Stimulated activated CD4-positive, alpha-beta T cell treated with anti-CD3 and anti-CD28 coated beads, Interleukin-4, amount 100 ng/mL, for 24 hours (primary cell): ENCODE measurements at regions not wholly inside any gene's neighbourhood (a gene's known extent, or its start where the extent isn't known, plus 50 kb on each side); places are given as distances from the start of the nearest gene placed in this dataset.
"Not testable (repeated sequence)": the region's sequence is repeated elsewhere in the genome, so short reads cannot be mapped to it uniquely, and the experiment has no call there.

Experiments used
- DNase-seq: peaks from one replicate; pipeline ENCODE4 v3.0.0-alpha.2; 2020

GRCh38 chr17:51389875-51390274 lies 129.5 kb downstream of the UTP18 start:
- DNase-seq = no peak

DNA sequence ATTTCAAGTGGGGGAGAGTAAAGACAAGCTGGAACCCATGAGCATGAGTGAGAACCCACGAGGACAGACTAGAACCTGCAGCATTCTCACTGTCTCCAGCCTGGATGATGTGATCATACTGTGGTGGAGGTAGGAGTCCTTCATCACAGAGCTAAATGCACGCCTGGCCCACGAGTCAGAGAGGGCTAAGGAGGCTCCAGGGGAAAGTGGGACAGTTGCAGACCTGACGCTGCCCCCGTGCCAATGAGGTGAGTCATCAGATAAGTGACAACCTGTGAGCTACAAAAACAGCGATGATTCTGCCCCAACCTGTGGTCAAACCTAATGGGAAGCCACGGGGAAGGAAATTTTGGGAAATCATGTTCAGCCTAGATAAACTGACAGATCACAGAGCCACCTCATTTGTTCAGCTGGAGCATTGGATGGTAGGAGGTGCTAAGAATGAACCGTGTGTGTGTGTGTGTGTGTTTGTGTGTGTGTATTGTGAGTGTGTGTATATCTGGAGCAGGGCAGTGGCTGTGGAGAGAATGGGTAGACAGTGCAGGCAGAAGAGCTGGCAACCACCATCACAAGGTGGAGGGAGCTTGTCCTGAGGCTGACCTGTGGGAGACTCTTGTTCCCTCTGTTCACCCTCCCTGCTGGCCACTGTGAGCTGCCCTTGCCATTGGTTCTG lies 131.8 kb downstream of the UTP18 start:
- DNase-seq = no peak

DNA sequence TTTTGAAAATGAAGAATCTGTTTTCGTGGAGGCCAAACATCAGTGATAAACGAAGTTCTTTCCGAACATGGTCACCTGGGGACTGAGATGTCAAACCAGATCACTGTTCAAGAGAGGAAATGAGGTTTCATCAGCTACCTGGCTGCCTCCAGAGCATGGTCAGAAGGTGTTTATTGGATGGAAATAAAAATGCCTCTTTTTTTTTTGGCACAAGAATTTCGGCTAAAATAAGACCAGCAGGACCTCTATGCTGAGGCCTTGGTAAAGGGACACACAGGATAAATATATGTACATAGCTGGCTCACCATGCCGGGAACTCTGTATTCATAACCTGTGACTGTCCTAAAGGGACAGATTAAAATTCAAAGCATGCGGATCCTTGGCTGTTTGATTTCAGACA lies 135.3 kb downstream of the UTP18 start:
- no peak for DNase-seq

DNA sequence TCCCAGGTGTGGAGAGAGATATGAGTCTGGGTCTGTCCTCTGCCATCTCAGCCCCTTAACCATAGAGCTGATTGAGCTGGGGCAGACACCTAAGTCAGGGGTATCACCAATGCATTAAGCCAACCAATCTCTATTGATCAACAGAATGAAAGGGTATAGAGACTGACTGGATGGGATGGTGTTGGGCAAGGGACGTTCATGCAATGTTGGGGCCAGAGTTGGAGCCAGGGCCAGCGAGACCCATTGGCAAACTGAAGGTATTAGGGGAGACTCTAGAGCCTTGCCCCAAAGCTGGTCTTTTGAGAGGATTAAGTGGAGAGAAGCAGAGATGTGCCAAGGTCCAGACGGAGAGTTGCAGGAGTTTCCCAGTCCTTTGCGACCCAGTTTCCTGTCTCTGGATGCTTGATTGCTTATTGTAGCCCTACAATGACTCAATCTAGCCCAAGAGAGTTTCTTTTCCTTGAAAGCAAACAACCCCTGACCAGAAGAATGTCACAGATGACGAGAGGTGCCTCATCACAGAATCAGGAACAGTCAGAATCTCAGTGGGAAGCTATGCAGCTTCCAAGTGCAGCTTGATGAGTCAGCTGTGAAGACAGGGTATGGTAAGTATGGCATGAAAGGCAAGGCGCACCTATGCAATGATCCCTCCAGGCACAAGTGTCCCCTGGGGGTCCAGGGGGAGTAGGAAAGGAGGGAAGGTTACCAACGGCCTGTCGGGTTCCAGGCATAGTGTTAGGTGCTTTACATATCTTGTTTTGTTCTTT lies 137.2 kb downstream of the UTP18 start:
- no peak for DNase-seq

- DNase-seq = no peak
These were observed 137.8 kb downstream of the UTP18 start for GRCh38 chr17:51398128-51398525.

DNA sequence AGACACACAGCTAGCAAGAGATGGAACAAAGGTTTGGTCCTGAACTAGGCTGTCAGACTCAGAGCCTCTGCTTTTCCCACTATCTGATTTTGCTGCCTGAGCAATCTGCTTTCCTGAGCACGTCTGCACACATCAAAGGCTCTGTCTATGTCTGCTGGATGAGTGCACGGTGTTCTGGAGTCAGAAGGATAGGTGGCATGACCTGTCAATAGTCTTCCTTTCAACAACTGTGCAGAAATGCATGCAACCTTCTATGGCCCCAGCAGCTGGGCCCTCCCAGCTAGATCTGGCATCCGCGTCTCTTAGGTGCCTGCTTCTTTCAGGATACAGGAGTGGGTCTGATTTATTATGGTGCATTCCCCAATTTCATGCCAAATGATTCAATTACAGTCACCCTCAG lies 138.3 kb downstream of the UTP18 start:
- DNase-seq = no peak

- DNase-seq = no peak
These were observed 140.9 kb downstream of the UTP18 start for GRCh38 chr17:51401279-51401678.

- no peak for DNase-seq
These were observed 142.6 kb downstream of the UTP18 start for GRCh38 chr17:51402899-51403298.

- no peak for DNase-seq
These were observed 147.2 kb downstream of the UTP18 start for GRCh38 chr17:51407576-51407975.

DNA sequence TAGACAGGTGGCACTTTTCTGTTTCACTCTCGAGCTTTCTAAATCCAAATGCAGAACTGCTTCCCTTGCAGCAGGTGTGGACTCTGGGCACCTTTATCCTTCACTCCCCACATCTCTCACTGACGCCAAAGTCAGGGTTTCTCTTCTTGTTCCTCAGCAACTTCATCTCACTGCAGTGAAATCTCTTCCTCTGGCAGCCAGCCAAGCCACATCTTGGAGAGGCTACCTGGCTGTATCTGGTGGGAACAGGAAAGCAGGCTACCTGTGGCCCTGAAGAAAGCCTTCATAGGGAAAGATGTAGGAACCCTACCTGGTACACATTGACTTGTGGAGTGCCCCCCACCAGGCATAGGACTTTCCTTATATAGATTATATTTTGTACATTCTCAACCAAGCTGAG lies 159.1 kb downstream of the UTP18 start:
- DNase-seq = no peak

- DNase-seq = no peak
These were observed 161.2 kb downstream of the UTP18 start for GRCh38 chr17:51421525-51421924.

- no peak for DNase-seq
These were observed 162.3 kb downstream of the UTP18 start for GRCh38 chr17:51422634-51423033.

DNA sequence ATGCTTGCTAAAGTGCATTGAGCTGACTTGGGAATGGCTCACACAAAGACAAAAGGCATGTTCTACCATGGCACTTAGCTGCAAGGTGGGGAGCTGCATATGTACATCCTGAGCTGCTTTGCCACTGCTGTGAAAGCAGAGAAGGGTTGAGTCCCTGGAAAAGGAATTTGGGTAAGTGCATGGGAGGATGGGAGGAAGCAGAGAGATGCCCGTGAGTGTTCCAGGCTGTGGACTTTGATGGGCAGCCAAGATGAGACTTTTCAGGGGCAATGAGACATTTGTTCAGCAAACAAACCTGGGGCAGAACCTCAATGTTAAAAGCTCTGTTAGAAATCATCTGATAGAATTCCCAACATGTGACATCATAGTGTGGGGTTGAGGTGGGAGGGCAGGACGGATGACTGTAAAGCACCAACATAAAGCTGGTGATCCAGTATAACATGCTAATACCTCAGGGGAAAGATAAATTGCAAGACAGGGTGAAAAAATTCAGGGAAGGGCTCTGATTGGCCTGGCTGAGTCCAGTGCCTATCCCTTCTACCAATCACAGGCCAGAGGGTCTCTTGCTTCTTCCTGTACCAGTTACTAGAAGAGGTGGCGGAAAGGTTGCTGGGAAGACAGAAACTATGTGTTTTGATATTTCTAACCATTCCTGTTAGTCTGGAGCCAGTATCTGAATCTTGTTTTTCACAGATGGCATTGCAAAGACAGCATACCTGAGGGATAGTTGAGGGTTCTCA lies 163.2 kb downstream of the UTP18 start:
- no peak for DNase-seq

DNA sequence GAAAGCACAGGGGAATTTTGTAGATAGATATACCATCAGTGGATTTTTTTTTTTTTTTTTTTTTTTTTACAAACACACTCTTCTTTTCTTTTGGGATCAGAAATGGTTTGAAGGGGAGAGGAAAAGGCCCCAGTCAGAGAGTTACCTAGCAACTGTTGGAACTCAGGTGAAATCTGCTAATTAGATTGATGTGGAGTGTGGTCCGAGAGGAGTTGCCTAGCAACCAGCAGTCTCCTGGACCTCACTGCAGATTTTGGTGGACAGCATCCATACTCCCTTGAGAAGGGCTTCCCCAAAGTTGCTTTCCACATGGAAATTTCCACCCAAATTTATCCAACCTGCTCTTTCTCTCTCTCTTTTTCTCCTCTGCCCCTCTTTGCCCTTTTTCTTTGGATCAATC lies 165.4 kb downstream of the UTP18 start:
- no peak for DNase-seq

DNA sequence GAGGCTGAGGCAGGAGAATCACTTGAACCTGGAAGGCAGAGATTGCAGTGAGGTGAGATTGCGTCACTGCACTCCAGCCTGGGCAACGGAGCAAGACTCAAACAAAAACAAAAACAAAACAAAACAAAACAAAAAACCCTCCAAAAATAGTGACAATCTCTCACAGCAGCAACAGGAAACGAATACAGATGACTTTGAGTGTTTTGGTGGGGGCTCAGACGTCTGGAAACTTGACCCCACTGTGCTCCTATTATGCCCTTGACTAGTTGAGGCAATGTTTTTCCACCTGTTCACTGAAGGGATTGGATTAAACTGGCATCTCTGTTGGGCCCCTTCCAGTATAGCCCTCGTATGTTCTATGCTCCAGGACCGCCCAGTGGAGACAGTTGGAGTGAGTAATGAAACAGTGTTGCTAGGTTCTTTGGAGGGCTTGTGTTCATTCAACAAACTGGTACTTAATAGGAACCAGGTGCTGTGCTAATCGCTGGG lies 167.0 kb downstream of the UTP18 start:
- no peak for DNase-seq

- DNase-seq = peak; percentile 58
These were observed 167.5 kb downstream of the UTP18 start for GRCh38 chr17:51427856-51428255.

GRCh38 chr17:51428668-51429495 lies 168.5 kb downstream of the UTP18 start:
- no peak for DNase-seq

GRCh38 chr17:51429938-51430337 lies 169.6 kb downstream of the UTP18 start:
- DNase-seq = not testable (repeated sequence)

- DNase-seq = no peak
These were observed 170.2 kb downstream of the UTP18 start for GRCh38 chr17:51430591-51430990.

- DNase-seq = no peak
These were observed 174.3 kb downstream of the UTP18 start for GRCh38 chr17:51434434-51435170.

DNA sequence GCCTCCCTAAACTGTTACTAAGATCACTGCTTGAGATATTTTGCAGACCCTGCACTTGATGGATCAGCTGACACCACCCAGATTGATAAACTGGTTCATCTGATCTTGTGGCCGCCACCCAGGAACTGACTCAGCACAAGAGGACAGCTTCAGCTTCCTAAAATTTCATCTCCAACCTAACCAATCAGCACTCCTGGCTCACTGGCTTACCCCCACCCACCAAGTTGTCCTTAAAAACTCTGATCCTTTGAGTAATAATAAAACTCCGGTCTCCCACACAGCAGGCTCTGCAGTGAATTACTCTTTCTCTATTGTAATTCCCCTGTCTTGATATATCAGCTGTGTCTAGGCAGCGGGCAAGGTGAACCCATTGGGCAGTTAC lies 174.8 kb downstream of the UTP18 start:
- peak; percentile 31 for DNase-seq

GRCh38 chr17:51435641-51436091 lies 175.3 kb downstream of the UTP18 start:
- peak; percentile 35 for DNase-seq
